CD4-positive, alpha-beta T cell treated with Interleukin-1 beta for 1 hour (primary cell): ENCODE measurements at regions not wholly inside any gene's neighbourhood (a gene's known extent, or its start where the extent isn't known, plus 50 kb on each side); places are given as distances from the start of the nearest gene placed in this dataset.
"Not testable (repeated sequence)": the region's sequence is repeated elsewhere in the genome, so short reads cannot be mapped to it uniquely, and the experiment has no call there.

Experiments used
- DNase-seq, 2 donors: peaks; one replicate each; pipeline ENCODE4 v3.0.0-alpha.2; 2020 to 2022

DNA sequence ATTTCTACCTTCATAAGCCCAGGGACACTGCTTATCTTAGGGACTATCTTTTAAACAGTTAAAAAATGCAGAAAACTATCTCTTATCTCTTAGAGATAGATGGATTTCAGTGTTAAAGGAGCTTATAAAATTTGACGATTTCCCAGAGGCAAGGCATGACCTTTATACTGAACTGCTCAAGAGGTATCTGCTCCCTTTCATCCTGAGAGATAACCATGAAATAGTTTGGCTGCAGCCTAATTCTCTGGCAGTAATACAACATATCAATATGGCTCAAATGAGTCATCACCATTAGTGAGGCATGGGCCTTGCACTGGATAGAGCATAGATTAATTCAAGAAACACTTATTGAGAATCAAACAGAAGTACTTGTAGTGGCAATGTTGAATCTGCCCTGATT lies 348.2 kb upstream of the GRIA3 start:
- no peak for DNase-seq

DNA sequence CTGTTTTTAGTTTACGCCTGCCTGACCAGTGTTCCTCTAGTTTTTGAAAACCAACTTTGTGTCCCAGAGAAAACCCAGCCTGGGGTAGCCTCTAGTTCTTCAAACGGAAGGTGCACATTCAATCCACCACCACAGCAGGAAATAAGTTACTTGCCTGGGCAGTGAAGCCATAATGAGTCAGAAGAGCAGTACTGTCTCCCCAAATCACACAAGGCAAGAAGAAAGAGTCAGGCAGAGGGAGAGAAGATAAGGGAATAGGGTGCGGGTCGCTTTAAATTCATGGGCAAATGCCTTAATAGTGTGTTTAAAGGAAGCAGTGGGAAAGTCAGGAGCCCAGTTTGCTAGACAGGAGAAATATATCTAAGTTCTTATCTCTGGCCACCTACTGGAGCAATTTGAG lies 333.8 kb upstream of the GRIA3 start:
- no peak for DNase-seq

DNA sequence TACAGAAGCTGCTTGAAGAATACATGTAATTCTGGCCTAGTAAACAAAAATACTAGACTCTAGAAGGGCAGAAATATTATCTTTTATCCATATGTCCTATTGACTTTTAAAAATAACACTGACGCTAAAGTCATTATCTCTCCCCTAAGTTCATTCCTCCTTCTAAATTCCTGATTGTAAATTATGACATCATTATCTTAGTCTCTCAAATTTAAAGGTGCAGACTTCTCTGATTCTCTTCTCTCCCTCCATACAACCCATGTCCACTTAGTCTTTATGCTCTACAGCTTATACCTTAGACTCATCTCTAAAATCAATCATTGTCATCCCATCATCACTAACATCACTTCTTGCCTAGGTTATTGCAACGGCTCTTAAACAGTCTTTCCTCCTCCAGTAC lies 327.9 kb upstream of the GRIA3 start:
- DNase-seq: no peak

DNA sequence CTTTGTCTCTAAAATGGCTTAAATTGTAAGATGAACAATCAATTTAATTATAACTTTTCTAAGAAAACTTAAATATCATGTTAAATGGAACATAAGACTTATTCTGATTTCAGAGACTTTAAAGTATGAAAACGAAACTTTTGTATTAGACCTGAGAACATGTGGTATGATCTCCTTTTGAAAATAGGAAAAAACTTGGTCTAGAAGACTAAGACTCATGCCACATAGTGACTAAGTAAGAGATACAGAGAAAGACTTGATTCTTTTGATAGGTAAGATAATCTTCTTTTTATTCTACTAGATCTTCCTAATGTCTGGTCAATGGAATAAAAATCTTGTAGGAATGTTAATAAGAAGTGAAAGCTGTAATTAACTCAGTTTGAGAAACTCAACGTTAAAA lies 326.3 kb upstream of the GRIA3 start:
- no peak for DNase-seq

DNA sequence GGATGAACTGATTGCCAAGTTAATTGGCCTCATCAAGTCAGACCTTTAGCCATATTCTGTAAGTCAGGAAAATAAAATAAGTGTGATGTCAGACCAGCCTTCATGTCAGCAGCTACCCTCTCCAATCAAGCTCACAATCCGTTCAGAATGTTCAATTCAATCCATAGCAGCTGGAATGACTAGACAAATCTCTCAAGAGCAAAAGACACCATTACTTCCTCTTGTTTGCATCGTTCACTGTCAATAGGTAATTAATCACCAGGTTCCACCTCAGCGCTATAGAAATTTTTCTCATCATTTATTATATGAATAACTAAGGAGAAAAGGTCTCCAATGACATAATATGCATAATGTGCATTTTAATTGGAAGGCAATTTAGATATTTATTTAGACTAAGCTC lies 321.0 kb upstream of the GRIA3 start:
- no peak for DNase-seq

DNA sequence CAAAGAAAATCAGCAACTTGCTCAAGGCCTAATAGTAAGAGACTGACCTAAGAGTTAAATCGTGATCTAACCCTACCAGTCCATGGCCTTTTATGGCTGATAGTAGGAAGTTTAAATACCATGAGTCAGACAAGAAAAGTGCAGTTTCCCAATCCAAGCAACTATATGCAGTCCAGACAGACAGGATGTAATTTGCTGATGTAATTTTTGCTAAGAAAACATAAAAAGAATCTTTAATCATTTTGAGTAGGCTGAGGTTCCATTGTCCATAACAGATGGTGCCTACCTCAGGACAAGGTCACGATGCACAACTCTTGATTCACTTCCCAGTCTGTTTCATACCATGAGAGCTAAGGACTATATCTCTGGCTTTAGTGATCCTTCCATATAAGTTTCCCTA lies 317.5 kb upstream of the GRIA3 start:
- no peak for DNase-seq

DNA sequence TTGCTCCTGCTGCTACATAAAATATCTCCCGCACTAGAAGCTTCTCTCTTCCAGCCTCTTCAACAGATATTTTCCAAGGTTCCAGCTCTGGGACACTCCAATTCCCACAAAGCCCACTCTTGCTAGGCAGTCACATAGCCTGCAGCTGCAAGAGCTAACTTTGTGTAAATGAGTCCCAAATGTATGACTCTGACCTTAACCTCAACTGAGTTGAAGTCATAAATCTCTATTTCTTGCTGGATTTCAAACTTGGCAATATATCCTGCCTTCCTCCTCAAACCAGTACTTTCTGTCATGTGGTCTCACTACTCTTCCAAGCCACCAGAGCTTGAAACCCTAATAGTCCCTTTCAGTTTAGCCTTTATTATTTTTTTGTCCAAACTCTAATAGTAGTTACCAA lies 315.4 kb upstream of the GRIA3 start:
- DNase-seq: no peak

DNA sequence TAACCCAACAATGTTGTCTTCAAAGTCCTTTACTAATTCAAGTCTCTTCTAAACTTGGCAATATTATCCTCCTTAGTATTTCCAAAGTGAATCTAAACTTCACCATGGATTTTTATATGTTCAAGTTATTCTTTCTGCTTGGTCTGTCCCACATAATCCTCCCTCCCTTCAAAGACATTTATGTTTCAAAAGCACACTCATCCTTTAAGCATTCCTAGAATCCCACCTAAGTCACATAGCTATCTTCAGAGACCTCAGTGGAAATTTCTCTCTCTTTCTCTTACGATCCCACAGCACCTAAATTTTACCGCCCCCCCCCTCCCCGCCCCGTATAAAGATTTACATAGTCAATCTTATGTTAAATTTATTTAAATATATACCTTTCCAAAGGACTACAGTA lies 314.9 kb upstream of the GRIA3 start:
- DNase-seq: no peak

DNA sequence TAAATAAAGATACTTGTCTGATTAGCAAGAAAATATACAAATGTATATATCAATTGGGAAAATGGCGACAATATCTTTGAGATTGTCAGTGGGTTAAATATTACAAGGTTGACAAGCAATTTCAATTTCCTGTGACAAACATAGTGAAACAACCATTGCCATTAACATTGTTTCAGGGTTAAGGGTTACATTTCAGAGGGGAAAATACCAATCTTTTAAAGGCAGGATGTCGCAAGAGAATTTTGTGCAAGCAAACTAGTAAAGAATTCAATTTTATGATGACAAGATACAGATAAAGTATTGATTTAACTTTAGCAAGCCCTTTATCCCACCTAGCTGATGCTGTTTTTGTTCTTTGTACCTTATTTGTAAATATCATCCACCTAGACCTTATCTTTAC lies 305.8 kb upstream of the GRIA3 start:
- DNase-seq: no peak

DNA sequence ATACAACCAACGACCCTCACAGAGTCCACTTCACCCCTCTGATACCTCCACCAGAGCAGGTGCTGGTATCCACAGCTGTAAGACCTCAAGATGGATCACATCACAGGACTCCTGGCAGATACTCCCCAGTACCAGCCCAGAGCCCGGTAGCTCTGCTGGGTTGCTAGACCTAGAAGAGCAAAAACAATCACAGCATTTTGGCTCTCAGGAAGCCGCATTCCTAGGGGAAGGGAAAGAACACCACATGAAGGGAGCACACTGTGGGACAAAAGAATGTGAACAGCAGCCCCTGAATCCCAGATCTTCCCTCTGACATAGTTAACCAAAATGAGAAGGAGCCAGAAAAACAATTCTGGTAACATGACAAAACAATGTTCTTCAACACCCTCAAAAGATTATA lies 303.1 kb upstream of the GRIA3 start:
- no peak for DNase-seq

DNA sequence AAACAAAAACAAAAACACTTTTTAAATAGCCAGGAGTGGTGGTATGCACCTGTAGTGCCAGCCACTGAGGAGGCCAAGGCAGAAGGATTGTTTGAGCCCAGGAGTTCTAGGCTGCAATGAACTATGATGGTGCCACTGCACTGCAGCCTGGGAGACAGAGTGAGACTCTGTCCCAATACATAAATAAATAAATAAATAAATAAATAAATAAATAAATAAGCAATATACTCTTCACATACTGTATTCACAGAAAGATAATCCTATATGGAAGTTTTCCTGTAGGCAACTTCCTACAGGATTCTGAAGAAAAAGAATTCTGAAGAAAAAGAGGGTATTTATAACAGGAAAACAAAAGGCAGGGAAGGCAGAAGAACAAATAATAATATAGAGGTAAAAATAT lies 293.3 kb upstream of the GRIA3 start:
- DNase-seq: no peak

DNA sequence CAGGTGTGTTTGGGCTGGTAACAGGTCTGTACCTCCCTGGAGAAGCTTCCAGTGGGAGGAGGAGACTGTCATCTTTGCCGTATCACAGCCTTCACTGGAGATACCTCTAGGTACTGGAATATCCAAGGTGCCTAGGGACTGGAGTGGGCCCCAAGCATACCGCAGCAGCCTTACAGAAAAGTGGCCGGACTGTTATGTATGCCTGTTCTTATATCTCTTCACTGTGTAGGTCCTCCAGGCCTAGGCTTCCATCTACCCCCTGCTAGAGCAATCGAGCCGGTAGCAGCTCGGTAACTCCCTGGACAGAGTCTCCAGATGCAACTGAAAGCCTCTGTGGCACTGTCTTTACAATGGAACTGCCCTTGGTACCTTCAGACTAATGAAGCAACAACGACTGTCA lies 277.4 kb upstream of the GRIA3 start:
- no peak for DNase-seq

DNA sequence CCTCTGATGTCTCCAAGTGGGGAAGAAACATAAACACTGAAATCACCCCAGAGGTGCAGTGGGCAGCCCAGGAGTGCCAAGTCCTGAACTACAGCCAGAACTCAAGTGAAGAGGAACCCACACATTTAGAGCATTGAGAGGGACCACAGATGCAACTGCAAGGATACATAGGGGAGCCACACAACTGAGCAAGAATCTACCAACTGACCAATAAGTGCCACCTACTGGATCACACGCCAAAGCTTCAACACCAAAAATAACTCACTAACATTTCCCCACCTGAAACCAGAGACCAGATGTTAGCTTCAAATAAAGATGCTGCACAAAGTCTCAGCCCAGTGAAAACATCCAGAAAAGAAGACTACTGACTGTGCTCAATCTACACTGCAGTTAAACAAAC lies 276.7 kb upstream of the GRIA3 start:
- DNase-seq: no peak

DNA sequence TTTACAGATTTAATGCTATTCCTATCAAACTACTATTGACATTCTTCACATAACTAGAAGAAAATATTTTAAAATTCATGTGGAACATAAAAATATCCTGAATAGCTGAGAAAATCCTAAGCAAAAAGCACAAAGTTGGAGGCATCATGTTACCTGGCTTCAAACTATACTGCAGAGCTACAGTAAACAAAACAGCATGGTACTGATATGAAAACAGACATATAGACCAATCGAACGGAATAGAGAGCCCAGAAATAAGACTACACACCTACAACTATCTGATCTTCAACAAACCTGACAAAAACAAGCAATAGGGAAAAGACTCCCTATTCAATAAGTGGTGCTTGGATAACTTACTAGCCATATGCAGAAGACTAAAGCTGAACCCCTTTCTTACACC lies 273.4 kb upstream of the GRIA3 start:
- no peak for DNase-seq

DNA sequence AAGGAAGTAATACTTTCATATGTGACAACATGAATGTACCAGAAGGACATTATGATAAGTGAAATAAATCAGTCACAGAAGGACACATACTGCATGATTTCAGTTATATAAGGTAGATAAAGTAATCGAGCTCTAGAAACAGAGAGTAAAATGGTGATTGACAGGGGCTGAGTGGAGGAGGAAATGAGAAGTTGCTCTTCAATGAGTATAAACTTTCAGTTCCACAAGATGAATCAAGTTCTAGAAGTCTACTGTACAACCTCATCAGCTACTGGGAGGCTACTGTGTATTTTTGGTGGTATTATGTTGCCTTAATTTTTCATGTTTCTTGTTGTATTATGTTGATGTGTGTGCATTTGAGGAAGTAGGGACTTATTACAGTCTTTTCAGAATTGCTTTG lies 270.9 kb upstream of the GRIA3 start:
- DNase-seq: no peak

DNA sequence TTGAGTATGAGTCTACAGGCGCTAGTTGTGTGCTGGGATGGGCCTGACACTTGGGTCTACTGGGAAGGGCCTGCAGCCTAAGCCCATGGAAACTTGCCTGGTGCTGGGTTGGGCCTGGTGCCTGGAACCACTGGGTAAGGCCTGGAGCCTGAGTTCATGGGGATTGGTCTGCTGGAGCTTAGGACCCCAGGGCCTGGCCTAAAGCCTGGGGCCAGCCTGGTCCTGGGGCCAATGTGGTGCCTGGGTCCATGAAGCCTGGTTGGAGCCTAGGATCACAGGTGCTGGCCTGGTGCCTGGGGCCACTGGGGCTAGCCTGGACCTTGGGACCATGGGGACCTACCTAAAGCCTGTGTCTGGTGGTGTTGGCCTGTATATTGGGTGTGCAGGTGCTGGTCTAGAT lies 270.3 kb upstream of the GRIA3 start:
- no peak for DNase-seq

DNA sequence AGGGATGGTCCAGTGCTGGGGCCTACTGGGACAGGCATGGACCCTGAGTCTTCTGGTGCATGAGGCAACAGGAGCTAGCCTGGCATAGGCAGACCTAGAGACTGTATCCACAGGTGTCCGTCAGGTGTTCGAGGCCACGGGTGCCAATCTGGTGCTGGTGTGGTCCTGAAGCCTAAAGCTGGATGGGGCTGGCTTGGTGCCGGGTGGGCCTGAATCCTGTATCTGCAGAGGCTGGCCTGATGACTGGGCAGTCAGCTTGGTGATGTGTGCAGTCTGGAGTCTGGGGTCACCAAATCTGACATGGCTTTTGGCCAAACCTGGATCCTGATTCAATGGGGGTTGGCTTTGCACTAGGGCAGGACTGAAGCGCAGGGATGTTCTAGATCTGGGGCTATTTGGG lies 269.8 kb upstream of the GRIA3 start:
- DNase-seq: no peak

DNA sequence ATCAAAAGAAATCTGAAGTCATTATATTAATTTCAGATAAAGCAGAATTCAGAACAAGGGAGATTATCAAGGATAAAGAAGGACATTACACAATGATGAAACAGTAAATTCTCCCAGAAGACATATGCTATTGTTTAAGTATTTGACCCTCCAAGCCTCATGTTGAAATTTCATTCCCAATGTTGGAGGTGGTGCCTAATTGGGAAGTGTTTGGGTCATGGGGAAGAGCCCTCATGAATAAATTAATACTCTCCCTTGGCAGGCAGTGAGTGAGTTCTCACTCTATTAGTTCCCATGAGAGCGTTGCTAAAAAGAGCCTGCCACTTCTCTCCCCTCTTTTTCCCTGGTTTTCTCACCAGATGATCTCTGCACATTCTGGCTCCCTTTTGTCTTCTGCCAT lies 249.9 kb upstream of the GRIA3 start:
- DNase-seq: no peak

DNA sequence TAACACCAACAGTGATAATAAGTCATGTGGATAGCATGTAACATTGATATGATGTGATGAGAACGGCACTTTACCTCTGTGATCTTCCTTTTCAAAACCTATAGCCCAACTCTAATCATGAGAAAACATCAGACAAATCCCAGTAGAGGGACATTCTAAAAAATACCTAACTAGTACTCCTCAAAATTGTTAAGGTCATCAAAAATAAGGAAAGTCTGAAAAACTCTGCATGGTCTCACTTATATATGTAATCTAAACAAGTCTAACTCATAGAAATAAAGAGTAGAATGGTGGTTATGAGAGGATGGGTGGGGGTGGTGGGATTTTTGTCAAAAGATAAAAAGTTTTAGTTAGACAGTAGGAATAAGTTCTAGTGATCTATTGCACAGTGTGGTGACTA lies 243.9 kb upstream of the GRIA3 start:
- no peak for DNase-seq

DNA sequence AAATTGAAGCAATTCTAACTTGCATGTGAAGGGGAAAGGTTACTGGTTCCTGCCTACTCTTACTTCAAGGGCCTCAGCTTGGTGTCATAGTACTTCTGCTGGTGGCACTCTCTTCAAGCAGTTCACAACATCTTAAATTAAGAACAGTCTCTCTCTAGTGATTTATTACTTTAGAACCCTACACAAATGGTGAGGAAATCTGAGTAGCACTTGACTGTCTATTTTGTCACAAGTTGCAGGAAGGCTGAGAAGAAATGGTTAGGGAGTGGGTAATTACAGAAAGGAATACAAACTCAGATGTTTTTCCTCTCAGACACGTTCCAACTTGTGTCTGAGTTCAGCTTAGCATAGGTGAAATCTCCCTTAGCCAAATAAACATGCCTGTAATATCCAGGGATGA lies 242.3 kb upstream of the GRIA3 start:
- no peak for DNase-seq

DNA sequence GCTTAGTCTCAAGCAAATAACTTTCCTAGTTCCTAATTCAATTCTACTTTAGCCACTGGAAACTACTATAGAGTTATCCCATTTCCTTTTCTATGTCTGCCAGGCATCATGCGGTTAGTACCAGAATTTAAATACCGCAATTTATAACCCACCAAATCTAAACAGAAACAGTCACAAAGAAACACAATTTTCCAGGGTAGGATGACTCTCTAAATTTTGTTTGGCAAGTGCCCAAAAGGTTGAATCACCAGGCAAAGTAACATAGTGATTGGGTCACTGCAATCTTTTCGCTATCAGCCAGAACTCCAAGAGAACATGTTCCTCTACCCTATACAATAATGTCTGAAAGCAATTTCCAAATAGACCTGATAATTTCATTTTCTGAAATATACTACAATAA lies 240.2 kb upstream of the GRIA3 start:
- no peak for DNase-seq

DNA sequence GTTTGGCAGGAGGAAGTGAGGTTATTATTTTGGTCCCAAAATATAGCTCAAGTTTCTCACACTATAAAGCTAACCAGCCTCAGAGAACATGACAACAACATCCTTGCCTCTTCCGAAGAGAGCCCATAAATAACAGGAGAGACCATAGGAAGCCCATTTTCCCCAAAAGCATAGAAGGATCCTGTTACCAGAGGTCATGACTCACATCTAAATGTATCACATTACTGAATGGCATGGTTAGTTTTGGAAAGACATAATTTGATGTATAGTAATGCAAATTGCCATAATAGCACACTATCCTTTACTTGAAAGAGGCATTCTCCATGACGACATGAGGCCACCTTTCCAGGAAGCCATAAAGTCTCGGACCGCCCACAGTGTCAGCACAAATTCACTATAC lies 238.8 kb upstream of the GRIA3 start:
- DNase-seq: no peak

DNA sequence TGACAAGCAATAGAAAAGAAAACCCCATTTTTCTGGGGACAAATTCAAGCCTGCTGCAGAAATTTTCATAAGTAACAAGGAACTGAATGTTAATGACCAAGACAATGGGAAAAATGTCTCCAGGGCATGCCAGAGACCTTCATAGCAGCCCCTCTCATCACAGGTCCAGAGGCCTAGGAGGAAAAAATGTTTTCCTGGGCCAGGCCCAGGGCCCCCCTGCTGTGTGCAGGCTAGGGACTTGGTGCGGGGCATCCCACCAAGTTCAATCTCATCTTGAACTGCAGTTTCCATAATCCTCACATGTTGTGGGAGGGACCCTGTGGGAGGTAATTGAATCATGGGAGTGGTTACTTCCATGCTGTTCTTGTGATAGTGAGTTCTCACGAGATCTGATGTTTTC lies 211.5 kb upstream of the GRIA3 start:
- DNase-seq: no peak

DNA sequence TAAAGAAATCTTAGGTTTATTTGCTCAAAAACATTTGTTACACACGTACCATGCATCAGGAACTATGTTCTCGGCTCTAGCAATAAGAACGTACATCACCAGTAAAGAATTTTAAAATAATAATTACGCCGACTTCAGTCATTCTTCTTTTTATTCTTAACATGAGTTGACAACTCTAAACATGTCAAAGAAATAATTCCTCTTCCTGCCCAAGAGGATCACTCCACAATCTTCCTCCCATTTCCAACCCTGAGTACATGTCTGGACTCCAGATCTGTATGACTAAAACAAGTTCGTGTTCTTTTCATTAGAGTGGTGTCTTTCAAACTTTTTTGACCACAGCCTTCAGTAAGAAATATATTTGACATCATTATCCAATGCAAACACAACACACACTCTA lies 201.6 kb upstream of the GRIA3 start:
- no peak for DNase-seq

DNA sequence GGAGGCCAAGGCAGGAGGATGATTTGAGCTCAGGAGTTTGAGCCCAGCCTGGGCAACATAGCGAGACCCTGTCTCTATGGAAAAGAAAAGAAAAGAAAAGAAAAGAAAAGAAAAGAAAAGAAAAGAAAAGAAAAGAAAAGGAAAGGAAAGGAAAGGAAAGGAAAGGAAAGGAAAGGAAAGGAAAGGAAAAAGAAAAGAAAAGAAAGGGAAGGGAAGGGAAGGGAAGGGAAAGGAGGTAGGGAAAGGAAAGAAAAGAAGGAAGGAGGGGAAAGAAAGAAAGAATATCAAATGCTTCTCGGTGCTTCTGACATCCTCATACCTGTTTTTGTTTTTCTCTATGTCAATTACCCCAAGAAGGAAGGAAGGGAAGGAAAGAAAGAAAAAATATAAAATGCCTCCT lies 181.2 kb upstream of the GRIA3 start:
- not testable (repeated sequence) for DNase-seq

DNA sequence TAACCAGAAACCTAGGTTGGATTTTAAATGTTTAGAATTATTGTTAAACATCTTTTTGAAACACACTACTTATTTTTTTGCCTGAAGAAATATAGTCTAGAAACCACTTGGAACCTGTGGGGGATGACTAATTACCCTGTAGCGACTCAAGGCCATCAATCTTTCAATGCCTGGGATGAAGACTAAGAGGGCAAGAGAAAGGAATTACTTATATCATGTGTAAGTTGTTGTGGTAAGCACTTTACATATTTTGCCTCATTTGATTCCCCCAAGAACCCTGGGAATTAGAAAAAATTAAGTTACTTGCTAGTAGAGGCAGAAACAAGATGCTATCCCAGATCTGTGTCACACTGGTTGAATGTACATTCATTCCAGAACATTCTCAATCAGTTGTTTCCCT lies 170.9 kb upstream of the GRIA3 start:
- DNase-seq: no peak

DNA sequence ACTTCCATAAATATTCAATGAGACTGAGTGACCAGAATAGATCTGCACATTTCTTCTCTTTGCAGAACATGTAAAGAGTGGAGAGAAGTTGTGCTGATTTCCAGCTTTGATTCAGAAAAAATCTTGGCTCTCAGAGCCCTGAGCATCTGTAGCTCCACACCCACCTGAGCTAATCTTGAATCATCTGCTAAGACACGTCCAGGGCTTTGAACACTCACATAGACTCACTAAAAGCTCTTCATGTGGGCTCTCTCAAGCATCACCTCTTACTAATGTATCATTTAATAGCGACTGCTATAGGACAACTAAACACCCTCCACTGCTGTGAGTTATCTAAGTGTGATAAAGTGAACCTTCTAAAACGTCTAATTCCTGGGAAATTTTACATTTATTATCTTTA lies 147.7 kb upstream of the GRIA3 start:
- DNase-seq: no peak
